ENCODE measurements at regions not wholly inside any gene's neighbourhood (a gene's known extent, or its start where the extent isn't known, plus 50 kb on each side); places are given as distances from the start of the nearest gene placed in this dataset.

DNA sequence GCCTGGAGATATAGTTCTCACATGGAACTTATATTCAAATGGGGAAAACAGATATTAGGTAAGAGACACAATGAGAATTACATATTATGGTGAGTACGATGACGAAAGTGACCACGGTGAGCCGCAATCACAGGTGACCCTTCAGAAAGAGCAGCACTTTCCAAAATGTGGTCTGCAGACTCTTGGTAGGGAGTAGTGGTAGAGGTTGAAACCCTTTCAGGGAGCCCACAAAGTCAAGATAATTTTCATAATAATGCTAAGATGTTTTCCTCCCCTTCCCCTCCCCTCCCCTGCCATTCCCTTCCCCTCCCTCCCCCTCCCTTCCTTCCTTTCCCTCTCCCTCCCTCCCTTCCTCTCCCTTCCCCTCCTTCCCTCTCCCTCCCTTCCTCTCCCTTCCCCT, 83.5 kb upstream of the AKT3 start:
- TF ChIP-seq, protein P1, sequence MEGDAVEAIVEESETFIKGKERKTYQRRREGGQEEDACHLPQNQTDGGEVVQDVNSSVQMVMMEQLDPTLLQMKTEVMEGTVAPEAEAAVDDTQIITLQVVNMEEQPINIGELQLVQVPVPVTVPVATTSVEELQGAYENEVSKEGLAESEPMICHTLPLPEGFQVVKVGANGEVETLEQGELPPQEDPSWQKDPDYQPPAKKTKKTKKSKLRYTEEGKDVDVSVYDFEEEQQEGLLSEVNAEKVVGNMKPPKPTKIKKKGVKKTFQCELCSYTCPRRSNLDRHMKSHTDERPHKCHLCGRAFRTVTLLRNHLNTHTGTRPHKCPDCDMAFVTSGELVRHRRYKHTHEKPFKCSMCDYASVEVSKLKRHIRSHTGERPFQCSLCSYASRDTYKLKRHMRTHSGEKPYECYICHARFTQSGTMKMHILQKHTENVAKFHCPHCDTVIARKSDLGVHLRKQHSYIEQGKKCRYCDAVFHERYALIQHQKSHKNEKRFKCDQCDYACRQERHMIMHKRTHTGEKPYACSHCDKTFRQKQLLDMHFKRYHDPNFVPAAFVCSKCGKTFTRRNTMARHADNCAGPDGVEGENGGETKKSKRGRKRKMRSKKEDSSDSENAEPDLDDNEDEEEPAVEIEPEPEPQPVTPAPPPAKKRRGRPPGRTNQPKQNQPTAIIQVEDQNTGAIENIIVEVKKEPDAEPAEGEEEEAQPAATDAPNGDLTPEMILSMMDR (conservative IDR thresholded peaks at IDR 0.05 in 1 of 2, IDR thresholded peaks at IDR 0.05 in 1 of 2; ENCODE audit: extremely low read depth in 1 of 2, insufficient read depth in 1 of 2, low read depth in 1 of 2, low read length in 2 of 2) = no peak
- TF ChIP-seq EZH2 (IDR thresholded peaks at IDR 0.05; ENCODE audit: borderline replicate concordance, low read length) = no peak
